ENCODE measurements at regions not wholly inside any gene's neighbourhood (a gene's known extent, or its start where the extent isn't known, plus 50 kb on each side); places are given as distances from the start of the nearest gene placed in this dataset.

DNA sequence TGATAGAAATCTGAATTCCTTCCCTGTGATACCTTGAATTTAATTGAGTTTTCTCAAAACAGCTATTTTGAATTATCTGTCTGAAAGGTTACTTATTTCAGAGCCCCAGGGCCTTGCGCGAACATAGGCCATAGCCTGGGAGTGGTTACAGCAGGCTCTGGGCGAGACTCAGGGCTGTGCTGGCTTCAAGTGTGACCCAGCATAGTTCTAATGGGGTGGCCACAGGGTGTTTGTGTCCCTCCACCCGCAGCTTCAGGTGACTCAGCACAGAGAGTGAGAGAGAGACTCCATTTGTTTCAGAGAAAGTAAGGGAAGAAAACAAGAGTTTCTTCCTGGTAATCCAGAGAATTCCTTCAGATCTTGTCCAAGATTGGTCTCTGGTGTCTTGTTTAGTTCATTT lies 137.9 kb upstream of the POU3F3 start:
- no peak for TF ChIP-seq SP1 (IDR thresholded peaks at IDR 0.05; ENCODE audit: low read depth)
- no peak for TF ChIP-seq EGR1 (IDR thresholded peaks at IDR 0.05; ENCODE audit: low read depth)
- TF ChIP-seq POLR2AphosphoS5 (IDR thresholded peaks at IDR 0.05; ENCODE audit: low read depth, low read length) = no peak
- TF ChIP-seq REST (IDR thresholded peaks at IDR 0.05; ENCODE audit: low read depth) = no peak
- TF ChIP-seq JUND (IDR thresholded peaks at IDR 0.05) = no peak
- no peak for TF ChIP-seq POLR2A (IDR thresholded peaks at IDR 0.05; ENCODE audit: borderline replicate concordance, extremely low read depth, insufficient read depth, insufficient read length)
- no peak for TF ChIP-seq MAX (IDR thresholded peaks at IDR 0.05)
- TF ChIP-seq YY1 (IDR thresholded peaks at IDR 0.05; ENCODE audit: extremely low read depth, insufficient replicate concordance, low read depth, low read length) = no peak
- TF ChIP-seq TCF7L2 (IDR thresholded peaks at IDR 0.05; ENCODE audit: borderline replicate concordance, extremely low read depth, insufficient read depth, insufficient read length) = no peak
- no peak for TF ChIP-seq CBX3 (IDR thresholded peaks at IDR 0.05; ENCODE audit: low read depth)
- TF ChIP-seq ZFX (IDR thresholded peaks at IDR 0.05) = no peak
- no peak for TF ChIP-seq ELF1 (IDR thresholded peaks at IDR 0.05; ENCODE audit: borderline replicate concordance, low read depth)
- TF ChIP-seq FOSL1 (IDR thresholded peaks at IDR 0.05; ENCODE audit: low read depth) = no peak
- TF ChIP-seq EZH2phosphoT487 (IDR thresholded peaks at IDR 0.05; ENCODE audit: borderline replicate concordance) = no peak
- no peak for TF ChIP-seq SIN3A (IDR thresholded peaks at IDR 0.05; ENCODE audit: low read depth)
- TF ChIP-seq ZNF274 (IDR thresholded peaks at IDR 0.05; ENCODE audit: low read depth, low read length) = no peak
- TF ChIP-seq EZH2 (IDR thresholded peaks at IDR 0.05) = no peak
- no peak for TF ChIP-seq SRF (IDR thresholded peaks at IDR 0.05; ENCODE audit: low read depth)
- TF ChIP-seq RAD21 (IDR thresholded peaks at IDR 0.05; ENCODE audit: low read depth) = no peak
- Histone ChIP-seq H2AFZ (ENCODE audit: low read depth, low read length, poor library complexity, severe bottlenecking) (no peak overlapping the region), H3K9ac (ENCODE audit: low read length) (no peak overlapping the region), H3K9me3 (ENCODE audit: control insufficient read depth in 1 of 2, insufficient read depth in 1 of 2, low read depth in 1 of 2, low read length in 2 of 2) (no peaks in the 10 kb centered on the region), H3K79me2 (ENCODE audit: insufficient read depth, low read length) (no peaks in the 10 kb centered on the region), H3K27ac (ENCODE audit: low read depth, low read length) (no peak overlapping the region), H3K36me3 (ENCODE audit: control insufficient read depth in 1 of 2, insufficient read depth in 2 of 2, low read length in 2 of 2) (no peaks in the 10 kb centered on the region), H3K27me3 (ENCODE audit: insufficient read depth, low read length) (no peaks in the 10 kb centered on the region), H3K4me3 (replicated peaks in 1 of 2; ENCODE audit: low read depth in 1 of 2, low read length in 2 of 2) (no peak overlapping the region), H3K4me1 (ENCODE audit: control insufficient read depth in 1 of 2, insufficient read depth in 2 of 2, low read length in 2 of 2) (no peaks in the 10 kb centered on the region), H3K9me2 (ENCODE audit: insufficient read depth) (no peaks in the 10 kb centered on the region), H4K20me1 (ENCODE audit: insufficient read depth) (no peaks in the 10 kb centered on the region), H3K4me2 (ENCODE audit: low read length) (no peak overlapping the region)
- CTCF ChIA-PET = no interaction called here
- BruUV-seq (replicated peaks) = no TSS peak
- DNase-seq (ENCODE audit: low read depth, low spot score) = no peak
- POLR2A ChIA-PET = no interaction called here
- ATAC-seq = no peak
- RAD21 ChIA-PET (ENCODE audit: low non-redundant PET in 1 of 2, low total read pairs in 2 of 2, uncharacterized antibody in 2 of 2, unreplicated experiment in 2 of 2) = no interaction called here
- intact Hi-C loops (cut with micrococcal nuclease) = no loop called here
